NCI-H69 (cell line): ENCODE measurements at regions not wholly inside any gene's neighbourhood (a gene's known extent, or its start where the extent isn't known, plus 50 kb on each side); places are given as distances from the start of the nearest gene placed in this dataset.

ENCODE experiments used
- DNase-seq: peaks from one replicate; lab custom pipeline; 2025; lab: John Stamatoyannopoulos, UW

- DNase-seq, result no peak
These were observed 157.3 kb upstream of the CTNNA2 start for GRCh38 chr2:79355569-79355968.

GRCh38 chr2:79327460-79327859 is 167.9 kb upstream of the REG3A start:
- DNase-seq, result peak; percentile 28

DNA sequence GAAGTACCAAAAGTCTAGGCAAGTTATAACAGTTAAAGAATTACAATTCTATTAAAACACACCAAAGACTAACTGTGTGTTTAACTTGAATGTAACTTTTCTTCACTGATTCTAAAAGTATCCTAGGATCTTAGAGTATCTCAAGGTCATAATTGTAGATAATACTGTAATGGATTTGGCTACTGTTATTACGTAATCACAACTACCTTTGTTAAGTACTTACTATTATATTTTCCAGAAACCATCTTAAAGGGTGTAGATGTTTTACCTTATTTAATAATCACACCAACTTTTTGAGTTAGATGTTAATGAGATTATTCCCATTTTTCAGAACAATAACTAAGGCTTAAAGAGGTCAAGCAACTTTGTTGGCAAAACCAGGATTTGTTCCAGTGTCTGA is 161.3 kb upstream of the REG3A start:
- DNase-seq, result no peak

- DNase-seq, result no peak
These were observed 135.4 kb upstream of the REG3A start for GRCh38 chr2:79294994-79295393.

DNA sequence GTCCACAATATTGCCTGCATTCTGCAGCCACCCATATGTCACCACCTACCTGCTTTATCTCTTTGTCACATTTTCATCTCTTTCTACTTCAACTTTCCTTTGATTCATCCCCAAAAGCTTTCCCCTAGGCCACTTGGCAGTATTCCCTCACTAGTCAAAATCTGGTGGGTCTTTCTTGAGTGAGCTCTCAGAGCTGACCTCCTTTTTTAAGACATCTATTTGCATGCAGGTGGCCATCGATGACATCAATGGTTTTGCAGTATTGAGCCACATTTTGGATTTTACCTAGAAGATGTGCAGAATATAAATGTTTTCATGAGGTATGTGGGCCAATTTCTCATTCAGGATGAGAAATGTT is 133.4 kb upstream of the REG3A start:
- DNase-seq, result no peak

DNA sequence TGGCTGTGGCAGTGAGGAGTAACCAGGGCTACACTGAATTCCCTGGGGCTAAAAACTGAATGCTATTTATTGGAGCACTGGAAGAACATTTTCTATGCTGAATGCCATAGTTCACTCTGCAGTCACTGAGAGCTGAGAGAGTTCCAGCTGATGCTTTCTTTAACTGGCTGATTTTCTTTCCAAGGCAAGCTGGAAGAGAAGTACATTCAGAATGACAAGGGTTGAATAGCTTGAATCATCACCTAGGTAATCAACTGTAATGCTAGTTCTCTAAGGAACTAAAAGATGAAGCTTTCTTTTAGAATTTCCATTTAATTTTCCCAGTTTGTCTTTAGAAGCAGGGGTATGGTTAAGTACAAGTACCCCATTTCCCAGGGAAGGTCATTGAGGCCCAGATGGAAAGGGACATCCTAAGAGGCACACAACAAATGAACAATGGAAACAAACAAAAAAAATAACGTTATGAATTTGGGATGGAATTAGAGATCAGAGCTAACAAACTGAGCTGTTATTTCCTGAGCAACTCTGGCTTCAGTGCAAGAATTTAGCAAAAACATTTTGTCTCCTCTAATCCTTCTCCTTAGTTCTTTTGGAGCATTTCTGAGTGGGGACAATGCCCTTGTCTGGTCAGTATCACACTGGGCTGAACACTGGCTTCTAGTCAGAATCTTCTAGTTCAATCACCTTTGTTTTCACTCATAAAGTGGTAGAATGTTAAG is 132.8 kb upstream of the REG3A start:
- peak; percentile 47 for DNase-seq

DNA sequence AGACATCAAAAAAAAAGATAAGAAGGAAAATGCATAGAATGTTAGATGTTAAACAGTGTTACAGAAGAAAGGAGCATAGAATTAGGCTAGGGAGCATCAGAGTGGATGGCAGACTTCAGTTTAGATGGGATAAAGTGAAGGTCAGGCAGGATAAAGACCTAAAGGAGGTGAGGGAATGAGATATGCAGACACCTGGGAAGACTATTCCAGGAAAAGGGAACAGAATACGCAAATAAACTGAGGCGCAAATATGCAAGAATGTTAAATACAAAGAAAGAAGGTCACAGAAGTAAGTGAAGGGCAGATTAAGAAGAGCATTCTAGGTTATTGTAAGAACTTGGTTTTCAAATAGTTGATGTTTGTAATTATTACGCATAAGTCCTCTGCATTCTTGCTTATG is 116.3 kb upstream of the REG3A start:
- DNase-seq, result no peak

DNA sequence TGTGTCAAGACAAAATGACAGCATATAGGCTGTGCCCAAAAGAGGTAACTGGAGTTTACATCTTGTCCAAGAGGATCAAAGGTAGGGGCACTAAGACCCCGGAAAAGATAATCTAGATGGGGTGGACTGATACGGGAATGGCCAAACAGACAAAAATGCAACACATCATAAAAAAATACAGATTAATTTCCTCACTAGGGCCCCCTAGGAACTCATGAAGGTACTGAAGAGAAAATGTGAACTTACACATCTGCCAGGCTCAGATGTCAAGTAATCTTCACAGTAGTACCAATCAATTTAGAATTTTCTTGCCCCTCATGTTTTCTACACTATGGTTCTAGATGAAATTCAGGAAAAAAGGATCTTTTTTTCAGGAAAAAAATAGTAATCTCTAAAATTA is 115.6 kb upstream of the REG3A start:
- peak; percentile 2 for DNase-seq

DNA sequence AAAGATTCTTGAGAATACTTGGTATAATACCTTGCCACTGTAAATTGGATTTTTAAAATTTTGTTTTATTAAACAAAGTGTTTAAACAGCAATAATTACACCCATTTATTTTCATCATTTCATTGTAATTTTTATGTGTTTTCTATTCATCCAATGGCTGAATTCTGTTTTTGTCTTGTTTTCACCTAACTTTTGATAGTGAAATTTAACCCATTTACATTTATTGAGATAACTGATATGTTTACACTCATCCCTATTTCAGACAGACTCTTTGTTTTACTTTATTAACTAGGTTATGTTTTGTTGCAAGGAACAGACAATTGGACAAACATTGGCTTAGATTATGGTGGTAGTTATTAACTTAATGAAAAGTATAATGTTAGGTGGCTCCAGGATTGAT is 113.1 kb upstream of the REG3A start:
- no peak for DNase-seq

DNA sequence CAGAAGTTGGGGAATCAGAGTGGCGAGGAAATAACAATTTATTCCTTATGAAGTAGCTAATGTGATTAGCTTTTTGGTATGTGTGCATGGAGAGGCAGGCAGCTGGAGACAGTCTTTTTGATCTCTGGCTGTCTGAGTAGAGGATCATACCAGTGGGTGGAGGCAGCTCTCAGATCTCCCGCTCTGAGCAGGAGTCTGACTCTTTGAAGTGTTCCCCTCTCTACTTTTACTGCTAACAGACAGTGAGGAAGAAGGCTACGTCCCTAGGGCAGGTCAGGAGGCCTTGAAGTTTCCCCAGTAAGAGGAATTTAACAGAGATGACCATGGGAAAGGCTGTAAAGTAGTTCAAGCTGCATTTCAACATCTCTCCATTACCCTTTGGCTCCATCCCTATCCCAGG is 111.9 kb upstream of the REG3A start:
- no peak for DNase-seq

GRCh38 chr2:79260848-79261247 is 101.3 kb upstream of the REG3A start:
- DNase-seq, result no peak

DNA sequence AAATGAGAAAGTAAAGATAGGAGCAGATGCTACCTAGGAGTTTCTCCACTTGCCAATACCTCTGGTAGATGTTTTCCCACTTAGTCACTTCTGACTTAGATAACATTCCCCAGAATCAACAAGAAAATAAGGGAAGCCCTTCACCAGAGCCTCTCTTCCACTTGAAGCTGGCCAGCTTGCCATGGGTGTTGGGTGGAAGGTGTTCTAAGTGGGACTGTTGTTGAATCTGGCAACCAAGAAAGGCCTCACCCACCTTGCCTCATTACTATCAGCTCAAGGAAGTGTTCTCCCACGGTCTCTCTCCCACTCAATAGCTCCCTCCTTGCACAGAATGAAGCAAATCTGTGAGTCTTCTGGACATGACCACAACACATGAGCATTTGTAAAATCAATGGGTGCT is 100.4 kb upstream of the REG3A start:
- no peak for DNase-seq

GRCh38 chr2:79259296-79259695 is 99.7 kb upstream of the REG3A start:
- no peak for DNase-seq

DNA sequence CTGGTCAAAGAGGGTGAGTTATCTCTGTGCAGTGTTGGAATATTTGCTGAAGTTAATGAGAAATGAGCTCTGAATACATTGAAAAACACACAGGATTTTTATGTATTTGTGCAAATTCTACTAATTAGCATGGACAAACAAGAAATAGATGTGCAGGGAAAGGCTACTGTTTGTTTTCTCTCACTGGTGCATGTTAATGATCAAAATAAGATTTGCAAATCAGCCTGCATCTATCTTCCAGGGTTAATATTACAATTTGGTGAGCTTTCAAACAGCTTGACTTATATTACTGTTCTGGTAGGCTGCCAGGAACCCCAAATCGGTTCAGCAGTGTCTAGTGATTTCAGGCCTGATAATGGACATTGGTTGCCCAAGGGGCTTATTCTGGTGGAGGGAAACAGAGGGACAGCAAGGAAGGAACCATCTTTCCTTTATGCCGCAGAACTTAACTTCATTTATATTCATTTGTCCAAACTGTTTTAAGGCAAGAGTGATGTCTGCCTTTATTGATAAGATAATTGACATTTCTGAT is 93.8 kb upstream of the REG3A start:
- DNase-seq, result no peak

DNA sequence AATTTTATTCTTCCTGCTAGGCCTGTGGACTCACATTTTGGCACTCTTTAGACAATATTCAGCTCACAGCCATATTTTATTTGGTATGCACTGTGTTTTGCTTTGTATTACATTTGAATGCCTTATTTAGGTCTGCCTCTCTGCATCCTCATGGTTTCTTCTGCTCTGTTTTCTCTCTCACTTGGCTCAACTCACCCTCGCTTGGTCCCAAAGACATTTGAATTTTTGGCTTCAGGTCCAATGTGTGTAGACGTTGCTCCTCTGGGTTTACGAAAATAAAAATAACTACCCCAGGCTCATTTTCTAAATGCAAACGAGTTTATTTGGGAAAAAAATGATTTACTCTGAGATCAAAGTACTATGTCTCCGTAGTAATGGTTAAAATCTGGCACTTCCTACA is 91.1 kb upstream of the REG3A start:
- DNase-seq, result no peak

DNA sequence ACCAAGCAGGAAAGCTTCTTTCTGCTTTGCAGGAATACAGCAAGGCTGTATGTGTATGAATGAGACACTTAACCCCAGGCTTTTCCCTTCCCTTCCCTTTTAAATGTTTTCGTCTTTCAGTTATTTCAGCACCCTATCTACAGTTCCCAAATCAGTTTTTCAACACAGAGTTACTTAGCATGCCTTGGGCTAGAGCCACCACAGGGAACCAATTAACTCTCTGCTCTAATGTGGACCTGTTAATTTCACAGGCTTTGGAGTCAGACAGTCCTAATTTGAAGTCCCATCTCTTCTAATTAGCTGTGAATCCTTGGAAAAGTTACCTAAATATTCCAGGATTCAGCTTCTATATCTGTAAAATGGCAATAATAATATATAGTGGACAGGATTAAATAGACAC is 89.2 kb upstream of the REG3A start:
- peak; percentile 1 for DNase-seq

- peak; percentile 1 for DNase-seq
These were observed 75.6 kb upstream of the REG3A start for GRCh38 chr2:79235135-79235534.

GRCh38 chr2:79223539-79223938 is 64.0 kb upstream of the REG3A start:
- DNase-seq, result peak; percentile 17

GRCh38 chr2:79219383-79219988 is 59.9 kb upstream of the REG3A start:
- peak; percentile 63 for DNase-seq

DNA sequence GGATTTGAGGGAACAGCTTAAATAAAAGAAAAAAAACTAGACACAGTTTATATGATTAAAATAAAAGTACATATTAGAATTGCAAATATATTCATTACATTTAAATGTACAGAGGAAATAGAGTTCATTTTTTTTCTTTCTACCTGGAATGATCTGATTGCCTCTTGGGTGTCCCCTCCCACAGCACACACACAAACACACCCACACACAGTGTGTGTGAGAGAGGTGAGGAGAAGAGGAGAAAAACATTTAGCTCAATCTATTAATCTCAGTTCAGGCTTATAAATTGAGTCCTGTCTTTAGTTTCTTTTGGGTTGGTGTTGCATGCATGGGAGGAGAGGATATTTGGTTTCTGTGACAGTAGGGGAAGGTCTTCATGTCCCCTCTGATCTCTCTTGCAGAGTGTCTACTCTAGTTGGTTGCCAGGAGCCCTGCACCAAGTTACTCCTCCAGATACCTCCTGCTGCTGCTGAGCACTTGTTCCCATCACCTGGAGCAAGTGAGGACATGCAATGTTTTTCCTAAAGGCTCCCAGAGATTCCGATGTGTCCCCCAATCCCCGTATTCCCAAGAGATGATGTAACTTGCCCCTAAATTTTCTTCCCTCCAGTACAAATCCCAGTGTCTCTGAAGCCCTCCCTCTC is 50.8 kb upstream of the REG3A start:
- DNase-seq, result no peak
